ENCODE measurements at regions not wholly inside any gene's neighbourhood (a gene's known extent, or its start where the extent isn't known, plus 50 kb on each side); places are given as distances from the start of the nearest gene placed in this dataset.

- H3K27ac ChIP-seq = no peak overlapping the region
- ATAC-seq (peak; percentile 33 to 53 (median 42)), DNase-seq (no peak)
- TF ChIP-seq POLR2A (IDR thresholded peaks at IDR 0.05) (no peak), CTCF (IDR thresholded peaks at IDR 0.05) (no peak)
- no peak overlapping the region for H3K4me3 ChIP-seq
- H3K27me3 ChIP-seq = no peaks in the 10 kb centered on the region
- intact Hi-C loops (cut with DNase I) = no loop called here
- H3K9me3 ChIP-seq = no peaks in the 10 kb centered on the region
- peaks cover 0 to 59% (median 2%) of the 10 kb centered on the region in 4 donors for H3K4me1 ChIP-seq
- H3K36me3 ChIP-seq = no peaks in the 10 kb centered on the region
- WGBS (ENCODE audit: insufficient coverage, low coverage, low lambda C conversion rate, missing lambda C conversion rate) = 65% methylated on average over 6 of the region's 7 CpGs
These were observed 236.6 kb upstream of the MKLN1 start for GRCh38 chr7:131090886-131091692.

GRCh38 chr7:131094685-131095084, 233.0 kb upstream of the MKLN1 start:
- Histone ChIP-seq H3K4me1 (peaks cover 0 to 35% (median 5%) of the 10 kb centered on the region in 4 donors), H3K27ac (no peak overlapping the region), H3K4me3 (no peak overlapping the region), H3K36me3 (no peaks in the 10 kb centered on the region), H3K27me3 (no peaks in the 10 kb centered on the region), H3K9me3 (no peaks in the 10 kb centered on the region)
- ATAC-seq (no peak), DNase-seq (no peak)
- TF ChIP-seq POLR2A (IDR thresholded peaks at IDR 0.05) = no peak
- no peak for TF ChIP-seq CTCF (IDR thresholded peaks at IDR 0.05)
- intact Hi-C loops (cut with DNase I) = no loop called here
- WGBS (ENCODE audit: insufficient coverage, low coverage, low lambda C conversion rate, missing lambda C conversion rate) = 96% methylated on average over 10 of the region's 11 CpGs

GRCh38 chr7:131095346-131095745, 232.3 kb upstream of the MKLN1 start:
- Histone ChIP-seq H3K4me1 (peaks cover 0 to 34% (median 5%) of the 10 kb centered on the region in 4 donors), H3K4me3 (no peak overlapping the region), H3K27ac (no peak overlapping the region), H3K36me3 (no peaks in the 10 kb centered on the region), H3K27me3 (no peaks in the 10 kb centered on the region), H3K9me3 (no peaks in the 10 kb centered on the region)
- WGBS (ENCODE audit: insufficient coverage, low coverage, low lambda C conversion rate, missing lambda C conversion rate) = 74% methylated on average over 5 of the region's 7 CpGs
- TF ChIP-seq CTCF (IDR thresholded peaks at IDR 0.05) (no peak), POLR2A (IDR thresholded peaks at IDR 0.05) (no peak)
- no peak for ATAC-seq
- intact Hi-C loops (cut with DNase I) = no loop called here
- DNase-seq = no peak

GRCh38 chr7:131096267-131096927, 231.3 kb upstream of the MKLN1 start:
- H3K27me3 ChIP-seq = no peaks in the 10 kb centered on the region
- no peak overlapping the region for H3K27ac ChIP-seq
- H3K36me3 ChIP-seq = no peaks in the 10 kb centered on the region
- H3K4me3 ChIP-seq = no peak overlapping the region
- 54% methylated on average over 6 of the region's 7 CpGs for WGBS (ENCODE audit: insufficient coverage, low coverage, low lambda C conversion rate, missing lambda C conversion rate)
- TF ChIP-seq POLR2A (IDR thresholded peaks at IDR 0.05) = no peak
- no peaks in the 10 kb centered on the region for H3K9me3 ChIP-seq
- no peak for DNase-seq
- peak; percentile 47 to 57 (median 50) for ATAC-seq
- intact Hi-C loops (cut with DNase I) = no loop called here
- H3K4me1 ChIP-seq = peaks cover 0 to 27% (median 5%) of the 10 kb centered on the region in 4 donors
